ENCODE measurements at regions not wholly inside any gene's neighbourhood (a gene's known extent, or its start where the extent isn't known, plus 50 kb on each side); places are given as distances from the start of the nearest gene placed in this dataset.

- TF ChIP-seq CTCF (IDR thresholded peaks at IDR 0.05), result no peak
- H3K9me3 ChIP-seq, result no peaks in the 10 kb centered on the region
- no peaks in the 10 kb centered on the region for H3K36me3 ChIP-seq
- DNase-seq (no peak), ATAC-seq (no peak)
- 74 to 78% methylated on average over 7 of the region's 7 CpGs for WGBS, 2 donors
- no peak overlapping the region for H3K4me3 ChIP-seq
- H3K27ac ChIP-seq, result no peak overlapping the region
- H3K27me3 ChIP-seq, result no peaks in the 10 kb centered on the region
- no peaks in the 10 kb centered on the region for H3K4me1 ChIP-seq
- intact Hi-C loops (cut with DNase I), result loop anchor here in 1 of 10 donors (5.0 kb wide), 1 partner anchor 318 kb away; no protein-coding TSS in a partner anchor
Measured at GRCh38 chr6:133595111-133595761, 293.7 kb upstream of the TCF21 start.

GRCh38 chr6:133606852-133607251, 282.1 kb upstream of the TCF21 start:
- DNase-seq, result no peak
- no peak overlapping the region for H3K27ac ChIP-seq
- 86 to 88% methylated on average over 3 of the region's 3 CpGs for WGBS, 2 donors
- no peaks in the 10 kb centered on the region for H3K36me3 ChIP-seq
- no peaks in the 10 kb centered on the region for H3K4me1 ChIP-seq
- no peaks in the 10 kb centered on the region for H3K27me3 ChIP-seq
- no peaks in the 10 kb centered on the region for H3K9me3 ChIP-seq
- TF ChIP-seq CTCF (IDR thresholded peaks at IDR 0.05), result no peak
- intact Hi-C loops (cut with DNase I), result no loop called here
- H3K4me3 ChIP-seq, result no peak overlapping the region
- ATAC-seq, result no peak

GRCh38 chr6:133608620-133609019, 280.3 kb upstream of the TCF21 start:
- H3K9me3 ChIP-seq, result no peaks in the 10 kb centered on the region
- H3K36me3 ChIP-seq, result no peaks in the 10 kb centered on the region
- H3K4me1 ChIP-seq, result no peaks in the 10 kb centered on the region
- intact Hi-C loops (cut with DNase I), result no loop called here
- H3K27me3 ChIP-seq, result no peaks in the 10 kb centered on the region
- no peak overlapping the region for H3K4me3 ChIP-seq
- TF ChIP-seq CTCF (IDR thresholded peaks at IDR 0.05), result no peak
- WGBS, 2 donors, result 91% methylated on average over 9 of the region's 9 CpGs
- ATAC-seq (no peak), DNase-seq (no peak)
- H3K27ac ChIP-seq, result no peak overlapping the region

GRCh38 chr6:133609415-133610226, 279.3 kb upstream of the TCF21 start:
- no peak for TF ChIP-seq CTCF (IDR thresholded peaks at IDR 0.05)
- Histone ChIP-seq H3K36me3 (no peaks in the 10 kb centered on the region), H3K27me3 (peaks cover 0 to 8% (median 0%) of the 10 kb centered on the region in 7 donors), H3K4me1 (no peaks in the 10 kb centered on the region), H3K9me3 (no peaks in the 10 kb centered on the region), H3K4me3 (no peak overlapping the region), H3K27ac (no peak overlapping the region)
- DNase-seq (no peak), ATAC-seq (no peak)
- WGBS, 2 donors, result 78 to 79% methylated on average over 2 of the region's 2 CpGs
- intact Hi-C loops (cut with DNase I), result no loop called here
